T-helper 1 cell treated with Interleukin-12 subunit alpha and Interleukin-12 subunit beta and Interleukin-4 antibody, amounts not matched to agents 30 ng/mL and 1 ng/mL, for 36 hours (primary cell): ENCODE measurements at regions not wholly inside any gene's neighbourhood (a gene's known extent, or its start where the extent isn't known, plus 50 kb on each side); places are given as distances from the start of the nearest gene placed in this dataset.

Experiments
- intact Hi-C: fragments of 100-400 bp; cut with micrococcal nuclease; formaldehyde crosslinking; loops from one replicate; pipeline ENCODE4 v1.15.1; 2024

DNA sequence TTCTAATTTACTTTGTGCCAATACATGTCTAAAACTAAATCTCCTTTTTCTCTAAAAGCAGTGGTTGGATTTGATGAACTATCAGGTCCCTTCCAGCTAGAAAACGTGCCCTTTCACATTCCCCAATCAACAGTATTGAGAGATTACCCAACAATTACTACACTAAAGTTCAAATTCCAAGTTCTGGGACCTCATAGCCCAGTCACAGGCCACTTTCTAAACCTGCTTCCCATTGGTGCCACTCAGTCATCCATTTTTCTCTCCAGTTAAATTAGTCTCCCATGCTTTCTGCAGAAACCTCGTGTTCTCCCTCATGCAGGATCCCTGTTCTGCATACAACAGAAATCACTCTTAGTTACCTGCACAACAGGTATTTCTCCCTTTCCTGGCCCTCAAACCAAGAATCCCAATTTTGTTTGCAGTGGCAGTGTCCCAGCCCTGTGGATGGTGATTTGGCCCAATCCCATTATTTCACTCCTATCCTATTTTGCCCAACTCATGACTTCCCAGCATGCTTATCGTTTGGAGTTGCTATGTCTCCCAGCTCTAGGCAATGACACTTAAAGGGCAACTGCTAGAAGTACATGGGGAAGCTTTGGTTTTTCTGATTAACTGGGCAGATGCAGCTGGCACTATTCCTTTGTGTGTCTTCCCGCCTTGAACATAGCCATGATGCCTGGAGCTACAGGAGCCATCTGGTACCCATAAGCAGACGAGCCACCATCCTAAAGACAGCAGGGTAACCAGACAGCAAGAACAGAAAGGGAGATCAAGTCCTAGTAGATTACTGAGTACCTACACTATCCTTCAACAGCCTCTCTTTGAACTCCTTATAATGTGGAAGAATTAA, 224.2 kb downstream of the MINAR1 start:
- intact Hi-C loops = no loop called here

DNA sequence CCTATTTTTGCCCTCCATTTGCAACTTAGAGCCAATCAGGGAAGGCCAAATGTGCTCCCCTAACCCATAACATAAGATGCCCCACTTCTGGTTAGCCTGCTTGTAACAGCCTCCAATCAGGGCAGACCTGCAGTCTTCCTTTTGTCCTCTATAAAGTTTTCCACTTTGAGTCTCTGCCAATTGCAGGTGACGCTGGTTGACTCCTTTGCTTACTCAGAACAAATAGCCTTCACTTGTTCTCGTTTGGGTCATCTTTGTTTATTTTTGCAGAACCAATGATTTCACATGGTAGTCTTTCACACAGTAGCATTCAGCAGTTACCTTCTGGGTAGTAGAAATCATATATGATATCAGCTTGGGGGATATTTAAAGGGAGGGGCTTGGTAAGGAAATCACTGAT, 225.6 kb downstream of the MINAR1 start:
- intact Hi-C loops = no loop called here

DNA sequence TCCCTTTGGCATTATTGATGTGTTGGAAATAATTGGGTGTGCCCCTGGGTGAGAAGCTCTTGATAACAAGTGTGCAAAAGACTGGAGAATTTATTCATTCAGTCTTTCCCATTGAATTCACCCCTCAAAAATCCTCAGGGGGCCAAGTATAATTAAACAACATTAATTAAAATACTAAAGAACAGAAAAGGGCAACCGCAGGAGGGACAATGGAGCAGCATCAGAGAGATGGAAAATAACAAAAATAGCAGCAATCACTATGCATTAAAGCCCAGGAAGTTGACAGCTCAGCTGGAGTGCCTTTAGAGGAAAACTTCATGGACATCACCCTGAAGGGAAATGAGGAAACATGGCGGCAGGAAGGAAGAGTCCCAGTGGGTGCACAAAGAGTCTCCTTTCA, 227.6 kb downstream of the MINAR1 start:
- intact Hi-C loops = no loop called here

- intact Hi-C loops = no loop called here
These were observed 229.3 kb downstream of the MINAR1 start for GRCh38 chr15:79661411-79661810.

DNA sequence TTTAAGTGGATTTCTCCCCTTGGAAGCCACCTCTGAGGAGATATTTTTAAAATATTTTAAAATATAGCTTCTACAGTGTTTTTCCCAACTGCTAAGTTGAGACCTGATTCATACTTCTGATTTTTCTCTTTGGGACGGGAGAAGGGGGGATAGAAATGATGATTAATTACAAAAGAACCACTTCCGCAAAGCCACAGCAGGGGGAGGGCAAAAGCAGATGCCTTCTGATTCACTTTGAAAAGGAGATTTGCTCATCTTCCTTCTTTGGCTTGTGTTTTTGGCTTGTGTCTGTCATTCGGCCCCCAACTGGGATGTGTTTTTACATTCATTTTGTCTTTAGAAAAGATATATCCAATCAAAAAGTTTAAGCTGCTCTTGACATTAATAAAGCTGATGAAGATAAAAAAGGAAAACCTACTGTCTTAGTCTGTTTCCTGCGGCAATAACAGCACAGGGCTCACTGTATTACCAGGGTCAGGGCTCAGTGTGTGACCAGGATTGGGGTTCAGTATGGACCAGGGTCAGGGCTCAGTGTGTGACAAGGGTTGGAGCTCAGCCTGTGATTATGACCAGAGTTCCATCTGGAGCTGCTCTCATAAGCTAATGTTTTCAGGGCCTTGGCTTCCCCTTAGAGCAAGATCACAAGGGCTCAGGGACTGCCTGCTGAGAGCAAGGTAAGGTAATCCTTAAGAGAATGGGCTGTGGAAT, 223.2 kb downstream of the MTHFS start:
- intact Hi-C loops = no loop called here

DNA sequence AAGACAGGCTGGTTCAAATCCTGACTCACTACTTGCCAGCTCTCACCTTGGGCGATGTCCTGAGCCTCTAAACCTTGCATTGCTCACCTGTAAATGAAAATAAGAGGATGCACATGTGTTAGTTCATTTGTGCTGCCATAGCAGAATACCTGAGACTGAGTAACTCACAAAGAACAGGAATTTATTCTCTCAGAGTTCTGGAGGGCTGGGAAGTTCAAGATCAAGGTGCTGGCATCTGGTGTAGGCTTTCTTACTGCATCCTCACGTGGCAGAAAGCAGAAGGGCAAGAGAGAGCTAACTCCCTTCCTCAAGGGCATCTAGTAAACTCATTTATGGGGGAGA, 222.7 kb downstream of the MTHFS start:
- intact Hi-C loops = no loop called here

DNA sequence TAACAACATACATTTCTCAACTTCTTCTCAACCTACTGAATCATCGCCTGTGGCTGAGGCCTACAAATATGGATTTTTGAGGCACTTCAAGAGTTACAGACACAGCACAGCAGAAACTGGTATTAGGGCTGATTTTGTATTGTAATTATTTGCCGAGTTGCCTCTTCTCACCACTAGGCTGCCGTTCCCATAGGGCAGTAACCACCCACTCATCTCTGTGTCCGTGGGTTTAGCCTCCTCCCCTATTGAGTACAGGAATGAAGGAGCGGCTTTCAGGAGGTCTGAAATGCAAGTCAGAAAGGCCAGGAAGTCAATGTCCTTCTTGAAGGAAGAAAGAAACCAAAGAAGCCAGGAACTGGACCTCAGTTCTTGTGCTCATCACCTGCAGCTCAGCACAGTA, 220.8 kb downstream of the MTHFS start:
- intact Hi-C loops = no loop called here

DNA sequence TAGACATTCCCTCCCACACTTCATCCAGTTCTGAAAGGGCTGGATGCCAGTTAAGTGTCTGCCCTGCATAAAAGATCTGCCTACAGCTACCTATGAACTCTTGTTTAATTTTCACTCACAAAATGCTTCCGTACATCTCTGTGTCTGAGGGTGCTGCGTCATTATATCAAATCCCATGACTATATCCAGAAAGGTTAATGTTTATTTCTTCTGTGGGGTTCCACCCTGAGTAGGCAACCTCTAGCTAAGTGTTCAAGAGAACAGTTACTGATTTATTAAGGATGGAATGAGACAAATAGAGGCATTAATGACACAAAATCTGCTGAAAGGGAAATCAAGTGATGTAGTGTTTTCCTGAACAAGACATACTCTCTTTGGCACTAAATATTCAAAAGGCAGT, 220.2 kb downstream of the MTHFS start:
- intact Hi-C loops = no loop called here

DNA sequence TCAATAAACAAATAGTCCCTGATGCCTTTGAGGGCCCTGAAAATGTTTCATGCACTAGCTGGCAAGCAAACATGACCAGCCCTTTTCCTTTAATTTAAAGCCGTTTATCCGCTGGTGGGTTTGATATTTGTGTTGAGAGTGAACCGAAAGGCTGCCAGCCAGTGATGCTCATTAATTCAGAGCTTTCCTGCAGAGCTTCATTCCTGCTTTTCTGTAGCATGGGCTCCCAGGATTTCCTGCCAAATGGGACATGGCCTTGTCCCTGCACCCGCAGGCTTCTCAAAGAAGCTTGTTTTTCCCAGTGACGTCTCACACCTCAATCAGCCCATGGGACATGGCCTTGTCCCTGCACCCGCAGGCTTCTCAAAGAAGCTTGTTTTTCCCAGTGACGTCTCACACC, 219.6 kb downstream of the MTHFS start:
- intact Hi-C loops = no loop called here

- intact Hi-C loops = no loop called here
These were observed 218.6 kb downstream of the MTHFS start for GRCh38 chr15:79678032-79678701.

GRCh38 chr15:79680720-79681119, 216.1 kb downstream of the MTHFS start:
- intact Hi-C loops = no loop called here

DNA sequence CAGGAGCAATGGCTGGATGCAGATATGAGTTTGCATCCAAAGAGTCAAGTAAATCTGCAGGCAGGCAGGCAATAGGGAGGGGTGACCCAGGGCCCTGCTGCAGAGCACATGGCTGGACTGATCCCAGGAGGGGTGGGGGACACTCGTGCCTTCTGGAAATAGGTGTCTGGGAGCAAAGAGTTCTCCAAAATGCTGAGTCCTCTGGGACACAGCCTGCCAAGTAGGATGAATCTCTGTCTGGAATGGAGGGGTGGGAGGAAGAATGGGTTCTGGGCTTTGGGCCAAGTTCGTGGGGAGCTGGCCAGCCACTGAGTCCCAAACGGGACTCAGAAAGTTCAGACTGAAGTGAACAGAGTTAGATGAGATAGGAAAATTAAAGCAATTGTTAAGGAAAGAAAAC, 214.5 kb downstream of the MTHFS start:
- intact Hi-C loops = no loop called here

GRCh38 chr15:79682851-79683288, 213.9 kb downstream of the MTHFS start:
- intact Hi-C loops = no loop called here

- intact Hi-C loops = no loop called here
These were observed 207.8 kb downstream of the MTHFS start for GRCh38 chr15:79689030-79689429.

GRCh38 chr15:79700951-79701480, 195.8 kb downstream of the MTHFS start:
- intact Hi-C loops = no loop called here

- intact Hi-C loops = no loop called here
These were observed 194.2 kb downstream of the MTHFS start for GRCh38 chr15:79702621-79703020.

- intact Hi-C loops = no loop called here
These were observed 175.6 kb downstream of the MTHFS start for GRCh38 chr15:79721256-79721655.

DNA sequence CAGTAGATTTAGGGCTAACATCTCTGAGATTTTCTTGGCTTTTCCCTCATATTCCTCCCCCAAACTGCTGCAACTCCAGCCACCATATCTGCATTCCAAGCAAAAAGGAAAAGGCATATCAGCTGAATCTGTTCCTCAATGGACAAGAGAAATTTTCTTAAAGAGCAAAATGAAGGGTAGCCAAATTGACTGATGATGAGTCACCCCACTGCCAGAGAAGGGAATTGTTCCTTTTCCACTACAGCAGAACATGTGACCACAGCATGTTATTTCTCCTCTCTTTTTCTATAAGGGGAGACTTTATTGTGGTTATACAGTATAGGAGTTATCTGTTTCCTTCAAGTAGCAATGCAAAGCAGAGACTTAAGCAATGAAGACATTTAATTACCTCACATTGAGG, 172.5 kb downstream of the MTHFS start:
- intact Hi-C loops = no loop called here

- intact Hi-C loops = no loop called here
These were observed 172.0 kb downstream of the MTHFS start for GRCh38 chr15:79724804-79725203.

DNA sequence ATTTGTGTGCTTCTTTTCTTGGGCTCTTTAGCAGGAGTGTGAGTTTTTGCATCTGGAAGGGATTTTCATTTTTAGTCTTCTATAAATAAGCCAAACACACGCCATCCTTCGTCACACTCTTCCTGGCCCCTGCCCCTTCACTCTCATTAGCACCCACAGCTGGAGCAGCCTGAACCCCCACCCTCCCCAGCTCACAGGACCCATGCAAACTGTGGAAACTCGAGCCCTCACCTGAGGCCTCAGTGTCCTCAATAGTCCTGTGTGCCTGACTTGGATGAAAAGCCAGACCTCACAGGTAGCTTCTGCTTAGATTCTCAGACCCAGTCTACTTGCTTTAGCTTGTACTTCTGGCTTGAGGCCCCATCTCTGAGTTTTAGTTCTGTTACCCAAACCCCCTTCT, 167.9 kb downstream of the MTHFS start:
- intact Hi-C loops = no loop called here

GRCh38 chr15:79736435-79737000, 160.3 kb downstream of the MTHFS start:
- intact Hi-C loops = no loop called here

DNA sequence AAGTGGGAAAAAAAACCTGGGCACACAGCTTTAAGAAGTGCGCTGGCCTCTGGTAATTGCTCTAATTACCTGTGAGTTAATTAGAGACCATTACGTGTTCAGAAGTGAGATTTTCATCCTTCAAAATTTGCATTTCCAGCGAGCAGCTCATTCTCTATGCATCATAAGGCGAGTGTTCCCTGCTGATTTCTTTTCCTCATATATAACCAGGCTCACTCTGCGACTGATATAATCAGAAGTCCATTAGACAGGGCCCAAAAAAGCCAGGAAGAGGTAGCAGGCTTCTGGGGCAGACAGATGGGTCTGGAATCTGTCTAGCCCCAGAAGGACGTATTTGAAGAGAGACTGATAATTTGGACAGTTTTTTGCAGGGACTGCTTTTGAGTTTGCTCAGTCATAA, 158.7 kb downstream of the MTHFS start:
- intact Hi-C loops = no loop called here
